ENCODE measurements at regions not wholly inside any gene's neighbourhood (a gene's known extent, or its start where the extent isn't known, plus 50 kb on each side); places are given as distances from the start of the nearest gene placed in this dataset.
A peak's percentile ranks its signal among the peaks of the same experiment; 100 is the strongest.

- no peaks in the 10 kb centered on the region for H3K4me1 ChIP-seq
- H3K4me3 ChIP-seq, result no peak overlapping the region
- H3K36me3 ChIP-seq, result no peaks in the 10 kb centered on the region
- no peak overlapping the region for H3K27ac ChIP-seq
- no peaks in the 10 kb centered on the region for H3K9me3 ChIP-seq
- H3K9ac ChIP-seq (ENCODE audit: low read depth in 2 of 2, low read length in 2 of 2), result no peak overlapping the region
- H3K27me3 ChIP-seq, result no peaks in the 10 kb centered on the region
- intact Hi-C loops (cut with DNase I), result no loop called here
- DNase-seq, result no peak
- TF ChIP-seq, protein P1, sequence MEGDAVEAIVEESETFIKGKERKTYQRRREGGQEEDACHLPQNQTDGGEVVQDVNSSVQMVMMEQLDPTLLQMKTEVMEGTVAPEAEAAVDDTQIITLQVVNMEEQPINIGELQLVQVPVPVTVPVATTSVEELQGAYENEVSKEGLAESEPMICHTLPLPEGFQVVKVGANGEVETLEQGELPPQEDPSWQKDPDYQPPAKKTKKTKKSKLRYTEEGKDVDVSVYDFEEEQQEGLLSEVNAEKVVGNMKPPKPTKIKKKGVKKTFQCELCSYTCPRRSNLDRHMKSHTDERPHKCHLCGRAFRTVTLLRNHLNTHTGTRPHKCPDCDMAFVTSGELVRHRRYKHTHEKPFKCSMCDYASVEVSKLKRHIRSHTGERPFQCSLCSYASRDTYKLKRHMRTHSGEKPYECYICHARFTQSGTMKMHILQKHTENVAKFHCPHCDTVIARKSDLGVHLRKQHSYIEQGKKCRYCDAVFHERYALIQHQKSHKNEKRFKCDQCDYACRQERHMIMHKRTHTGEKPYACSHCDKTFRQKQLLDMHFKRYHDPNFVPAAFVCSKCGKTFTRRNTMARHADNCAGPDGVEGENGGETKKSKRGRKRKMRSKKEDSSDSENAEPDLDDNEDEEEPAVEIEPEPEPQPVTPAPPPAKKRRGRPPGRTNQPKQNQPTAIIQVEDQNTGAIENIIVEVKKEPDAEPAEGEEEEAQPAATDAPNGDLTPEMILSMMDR (IDR thresholded peaks at IDR 0.05), result no peak
These were observed 60.7 kb upstream of the COG2 start for GRCh38 chr1:230581446-230582079.

DNA sequence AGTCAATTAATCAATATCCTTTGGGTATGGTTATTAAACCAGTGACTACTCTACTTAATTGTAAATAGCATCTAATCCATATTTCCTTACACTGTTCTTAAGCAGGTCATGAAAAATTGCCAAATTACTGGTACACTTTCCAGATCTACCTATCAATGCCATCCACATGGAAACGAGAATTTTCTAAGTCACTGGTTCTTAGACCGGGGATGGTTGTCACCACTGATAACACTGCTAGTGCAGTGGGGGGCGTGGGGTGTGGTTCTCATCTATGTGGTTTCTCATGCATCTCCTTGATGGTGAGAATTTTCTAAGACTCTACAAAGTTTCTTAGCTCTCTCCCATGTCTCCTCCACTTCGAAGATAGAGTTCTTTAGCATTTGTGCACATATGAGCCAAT, 63.7 kb upstream of the COG2 start:
- Histone ChIP-seq H3K27ac (no peak overlapping the region), H3K4me1 (peaks cover 6% of the 10 kb centered on the region), H3K36me3 (no peaks in the 10 kb centered on the region), H3K9ac (ENCODE audit: low read depth in 2 of 2, low read length in 2 of 2) (no peak overlapping the region), H3K4me3 (no peak overlapping the region), H3K27me3 (no peaks in the 10 kb centered on the region), H3K9me3 (no peaks in the 10 kb centered on the region)
- DNase-seq, result no peak
- TF ChIP-seq, protein P1 (IDR thresholded peaks at IDR 0.05), result no peak
- intact Hi-C loops (cut with DNase I), result no loop called here

DNA sequence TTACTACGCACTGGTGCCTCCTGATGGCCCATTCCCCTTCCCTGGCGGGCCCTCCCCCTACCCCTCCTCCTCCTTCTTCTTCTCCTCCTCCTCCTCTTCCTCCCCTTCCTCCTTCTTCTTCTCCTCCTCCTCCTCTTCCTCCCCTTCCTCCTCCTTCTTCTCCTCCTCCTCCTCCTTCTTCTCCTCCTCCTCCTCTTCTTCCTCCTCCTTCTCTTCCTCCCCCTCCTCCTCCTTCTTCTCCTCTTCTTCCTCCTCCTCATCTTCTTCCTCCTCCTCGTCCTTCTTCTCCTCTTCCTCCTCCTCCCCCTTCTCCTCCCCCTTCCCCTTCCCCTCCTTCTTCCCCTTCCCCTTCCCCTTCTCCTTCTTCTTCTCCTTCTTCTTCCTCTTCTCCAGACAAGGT, 64.7 kb upstream of the COG2 start:
- Histone ChIP-seq H3K4me1 (peaks cover 12% of the 10 kb centered on the region), H3K9me3 (no peaks in the 10 kb centered on the region), H3K36me3 (no peaks in the 10 kb centered on the region), H3K27ac (no peak overlapping the region), H3K4me3 (no peak overlapping the region), H3K9ac (ENCODE audit: low read depth in 2 of 2, low read length in 2 of 2) (no peak overlapping the region), H3K27me3 (no peaks in the 10 kb centered on the region)
- intact Hi-C loops (cut with DNase I), result no loop called here
- DNase-seq, result no peak
- TF ChIP-seq, protein P1 (IDR thresholded peaks at IDR 0.05), result no peak

GRCh38 chr1:230575886-230576500, 66.3 kb upstream of the COG2 start:
- no peak overlapping the region for H3K4me3 ChIP-seq
- peak; percentile 67 for DNase-seq
- H3K9me3 ChIP-seq, result no peaks in the 10 kb centered on the region
- H3K36me3 ChIP-seq, result no peaks in the 10 kb centered on the region
- no peaks in the 10 kb centered on the region for H3K27me3 ChIP-seq
- H3K4me1 ChIP-seq, result peaks cover 18% of the 10 kb centered on the region
- TF ChIP-seq, protein P1 (IDR thresholded peaks at IDR 0.05), result no peak
- H3K27ac ChIP-seq, result peak overlapping the region; percentile 84
- H3K9ac ChIP-seq (ENCODE audit: low read depth in 2 of 2, low read length in 2 of 2), result peak overlapping the region in 1 of 2 donors; percentile 62
- intact Hi-C loops (cut with DNase I), result no loop called here

DNA sequence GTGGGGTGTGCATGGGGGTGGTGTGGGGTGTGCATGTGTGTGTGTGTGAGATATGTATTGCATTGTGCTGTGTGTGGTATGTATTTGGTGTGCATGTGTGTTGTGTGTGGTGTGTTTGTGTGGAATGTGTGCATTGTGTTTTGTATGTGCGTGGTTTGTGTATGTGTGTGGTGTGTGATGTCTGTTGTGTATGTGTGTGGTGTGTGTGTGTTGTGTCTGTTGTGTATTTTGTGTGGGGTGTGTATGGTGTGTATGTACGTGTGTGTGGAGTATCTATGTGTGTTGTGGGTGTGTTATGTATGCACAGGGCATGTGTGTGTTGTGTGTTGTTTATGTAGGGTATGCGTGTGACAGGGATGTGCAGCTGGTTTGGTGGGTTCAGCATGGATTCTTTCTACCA, 67.8 kb upstream of the COG2 start:
- Histone ChIP-seq H3K36me3 (no peaks in the 10 kb centered on the region), H3K9ac (ENCODE audit: low read depth in 2 of 2, low read length in 2 of 2) (no peak overlapping the region), H3K9me3 (no peaks in the 10 kb centered on the region), H3K27me3 (no peaks in the 10 kb centered on the region), H3K27ac (no peak overlapping the region), H3K4me1 (peaks cover 18% of the 10 kb centered on the region), H3K4me3 (no peak overlapping the region)
- TF ChIP-seq, protein P1 (IDR thresholded peaks at IDR 0.05), result no peak
- intact Hi-C loops (cut with DNase I), result no loop called here
- DNase-seq, result no peak
